ENCODE measurements at regions not wholly inside any gene's neighbourhood (a gene's known extent, or its start where the extent isn't known, plus 50 kb on each side); places are given as distances from the start of the nearest gene placed in this dataset.

GRCh38 chr9:7704543-7704942 is 95.0 kb downstream of the DMAC1 start:
- ChIA-PET CTCF (ENCODE audit: partially characterized antibody) (interaction anchor here (0.6 to 1.3 kb wide), 6 partner anchors 9 to 302 kb away, joined by 3 to 4 read pairs (median 3); no protein-coding TSS in a partner anchor), POLR2A (ENCODE audit: partially characterized antibody) (no interaction called here)
- Histone ChIP-seq H3K56ac (replicated peaks; ENCODE audit: insufficient read length, low read depth, low read length) (no peak overlapping the region), H3K79me1 (ENCODE audit: low read depth, low read length) (no peaks in the 10 kb centered on the region), H3K79me2 (ENCODE audit: control insufficient read depth in 1 of 2, insufficient read depth in 2 of 2, low read length in 2 of 2) (no peaks in the 10 kb centered on the region), H2BK12ac (ENCODE audit: low read depth, low read length) (no peak overlapping the region), H4K8ac (ENCODE audit: extremely low read depth, insufficient read depth, low read length) (no peak overlapping the region), H2BK20ac (ENCODE audit: low read length) (no peak overlapping the region), H3K4me2 (ENCODE audit: insufficient read depth in 1 of 2, low read depth in 2 of 2, low read length in 2 of 2) (no peak overlapping the region), H3K23ac (ENCODE audit: insufficient read length) (no peak overlapping the region), H3K23me2 (ENCODE audit: low read depth, low read length) (no peaks in the 10 kb centered on the region), H4K20me1 (replicated peaks in 1 of 2; ENCODE audit: control insufficient read depth in 1 of 2, insufficient read depth in 2 of 2, low read length in 2 of 2) (no peaks in the 10 kb centered on the region), H2BK120ac (replicated peaks; ENCODE audit: low read depth, low read length) (no peak overlapping the region), H2AK5ac (ENCODE audit: low read depth, low read length) (no peak overlapping the region), H3K27ac (ENCODE audit: low read depth, low read length) (no peak overlapping the region), H3K18ac (ENCODE audit: extremely low read depth, low read length) (no peak overlapping the region), H2AFZ (ENCODE audit: low read length) (no peak overlapping the region), H3K9me3 (ENCODE audit: insufficient read depth in 2 of 2, low read depth in 1 of 2, low read length in 1 of 2) (no peaks in the 10 kb centered on the region), H3K9ac (replicated peaks in 1 of 4; ENCODE audit: extremely low read depth in 1 of 4, low read depth in 3 of 4, low read length in 3 of 4) (no peak overlapping the region), H2BK5ac (ENCODE audit: low read depth, low read length) (no peak overlapping the region), H3K14ac (ENCODE audit: insufficient read length) (no peak overlapping the region), H3K4me1 (replicated peaks in 1 of 4; ENCODE audit: control insufficient read depth in 3 of 4, insufficient read depth in 4 of 4, low read length in 3 of 4) (no peaks in the 10 kb centered on the region), H3K36me3 (ENCODE audit: control insufficient read depth in 2 of 4, insufficient read depth in 4 of 4, low read length in 3 of 4) (no peaks in the 10 kb centered on the region), H4K5ac (ENCODE audit: insufficient read length, low read depth, low read length) (no peak overlapping the region), H2BK15ac (ENCODE audit: low read length) (no peak overlapping the region), H3K4me3 (ENCODE audit: extremely low read depth in 1 of 4, insufficient read depth in 2 of 4, low read depth in 3 of 4, low read length in 4 of 4) (no peak overlapping the region), H3K27me3 (replicated peaks in 1 of 4; ENCODE audit: control insufficient read depth in 3 of 4, extremely low read depth in 1 of 4, insufficient read depth in 3 of 4, low read length in 3 of 4) (no peaks in the 10 kb centered on the region), H3K4ac (replicated peaks; ENCODE audit: insufficient read length, low read depth, low read length) (no peak overlapping the region), H4K91ac (replicated peaks; ENCODE audit: insufficient read length, low read length) (no peak overlapping the region)
- FAIRE-seq: no peak
- TF ChIP-seq GABPA (IDR thresholded peaks at IDR 0.05; ENCODE audit: borderline replicate concordance, insufficient read depth, low read length) (no peak), ASH2L (IDR thresholded peaks at IDR 0.05; ENCODE audit: low read length) (no peak), SIX5 (IDR thresholded peaks at IDR 0.05; ENCODE audit: low read depth, low read length) (no peak), SUZ12 (IDR thresholded peaks at IDR 0.05; ENCODE audit: low read length) (no peak)
- WGBS, 2 experiments (ENCODE audit: extremely low coverage in 1 of 2, insufficient coverage in 1 of 2, insufficient read length in 1 of 2, insufficient replicate concordance in 2 of 2, low coverage in 1 of 2, low lambda C conversion rate in 2 of 2, missing lambda C conversion rate in 1 of 2): 71% methylated on average over 1 of the region's 1 CpG; no CpG with 5 or more reads in 1 of the 2 experiments
- no peak for DNase-seq (ENCODE audit: low read depth in 1 of 2, low spot score in 2 of 2)

Data from H1 (cell line).